Duodenal mucosa (tissue), 2 donors: ENCODE measurements at regions not wholly inside any gene's neighbourhood (a gene's known extent, or its start where the extent isn't known, plus 50 kb on each side); places are given as distances from the start of the nearest gene placed in this dataset.

Experiments
- H3K27ac ChIP-seq: one replicate; pipeline ENCODE4 v1.7.0; 2013; ENCODE audit warnings: low read depth, low read length
- H3K27me3 ChIP-seq, 2 donors: one replicate each; pipeline ENCODE4 v1.7.0; 2013; ENCODE audit warnings: low read length in 2 of 2, control low read depth in 1 of 2; ENCODE audit not compliant: insufficient read depth in 2 of 2, control insufficient read depth in 1 of 2
- H3K36me3 ChIP-seq, 2 donors: one replicate each; pipeline ENCODE4 v1.7.0; 2013; ENCODE audit warnings: low read length in 2 of 2, control low read depth in 1 of 2; ENCODE audit not compliant: insufficient read depth in 2 of 2, control insufficient read depth in 1 of 2
- H3K4me1 ChIP-seq, 2 donors: one replicate each; pipeline ENCODE4 v1.7.0; 2013; ENCODE audit warnings: low read length in 2 of 2, control low read depth in 1 of 2; ENCODE audit not compliant: insufficient read depth in 2 of 2, control insufficient read depth in 1 of 2
- H3K4me3 ChIP-seq, 2 donors: one replicate each; pipeline ENCODE4 v1.7.0; 2013; ENCODE audit warnings: low read length in 2 of 2, low read depth in 1 of 2
- H3K9ac ChIP-seq, 2 donors: one replicate each; pipeline ENCODE4 v1.7.0; 2013; ENCODE audit warnings: low read length in 2 of 2, low read depth in 1 of 2
- H3K9me3 ChIP-seq, 2 donors: one replicate each; pipeline ENCODE4 v1.7.0; 2013; ENCODE audit warnings: low read length in 2 of 2, control low read depth in 1 of 2; ENCODE audit not compliant: control insufficient read depth in 1 of 2

- H3K9me3 ChIP-seq: no peaks in the 10 kb centered on the region
- H3K27ac ChIP-seq: no peak overlapping the region
- peak overlapping the region; percentile 18 to 46 for H3K9ac ChIP-seq
- H3K27me3 ChIP-seq: no peaks in the 10 kb centered on the region
- peaks cover 11 to 14% of the 10 kb centered on the region in 2 donors for H3K4me1 ChIP-seq
- H3K36me3 ChIP-seq: no peaks in the 10 kb centered on the region
- H3K4me3 ChIP-seq: peak overlapping the region; percentile 54 to 63
Observed at GRCh38 chrX:40167850-40168479, 70.2 kb upstream of the BCOR start.

- peak overlapping the region; percentile 18 to 46 for H3K9ac ChIP-seq
- H3K9me3 ChIP-seq: no peaks in the 10 kb centered on the region
- H3K4me1 ChIP-seq: peaks cover 7 to 12% of the 10 kb centered on the region in 2 donors
- no peaks in the 10 kb centered on the region for H3K27me3 ChIP-seq
- H3K4me3 ChIP-seq: peak overlapping the region; percentile 54 to 63
- H3K27ac ChIP-seq: no peak overlapping the region
- H3K36me3 ChIP-seq: no peaks in the 10 kb centered on the region
Observed at GRCh38 chrX:40167233-40167849, 69.6 kb upstream of the BCOR start.

DNA sequence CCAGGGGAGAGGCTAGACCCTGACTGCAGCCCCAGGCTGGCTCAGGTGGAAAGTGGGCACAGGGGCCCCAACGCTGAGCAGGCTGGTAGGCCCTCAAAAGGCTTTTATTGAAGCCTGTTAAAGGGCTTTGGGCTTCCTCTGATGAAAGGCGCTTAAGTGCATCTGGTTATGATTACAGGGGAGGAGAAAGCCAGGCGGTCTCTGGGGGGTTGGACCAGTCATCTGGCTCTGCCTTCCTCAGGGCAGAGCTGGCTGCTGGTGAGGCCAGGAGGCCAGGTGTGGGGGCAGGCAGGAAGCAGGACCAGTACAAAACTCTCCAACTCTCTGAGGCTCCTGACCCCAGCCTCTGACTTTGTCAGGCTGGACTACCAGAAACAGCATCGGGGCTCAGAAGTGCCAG lies 68.8 kb upstream of the BCOR start:
- Histone ChIP-seq H3K27me3 (no peaks in the 10 kb centered on the region), H3K9ac (no peak overlapping the region), H3K36me3 (no peaks in the 10 kb centered on the region), H3K9me3 (no peaks in the 10 kb centered on the region), H3K27ac (no peak overlapping the region), H3K4me1 (peaks cover 7 to 12% of the 10 kb centered on the region in 2 donors), H3K4me3 (no peak overlapping the region)

- H3K27me3 ChIP-seq: no peaks in the 10 kb centered on the region
Observed at GRCh38 chrX:40165861-40166260, 68.1 kb upstream of the BCOR start.

GRCh38 chrX:40165206-40165605 lies 67.4 kb upstream of the BCOR start:
- Histone ChIP-seq H3K9ac (no peak overlapping the region), H3K27me3 (no peaks in the 10 kb centered on the region)

More at GRCh38 chrX:40165861-40166260, 68.1 kb upstream of the BCOR start:
- Histone ChIP-seq H3K4me1 (peaks cover 5 to 6% of the 10 kb centered on the region in 2 donors), H3K27ac (no peak overlapping the region), H3K4me3 (no peak overlapping the region), H3K9ac (no peak overlapping the region), H3K9me3 (no peaks in the 10 kb centered on the region), H3K36me3 (no peaks in the 10 kb centered on the region)

DNA sequence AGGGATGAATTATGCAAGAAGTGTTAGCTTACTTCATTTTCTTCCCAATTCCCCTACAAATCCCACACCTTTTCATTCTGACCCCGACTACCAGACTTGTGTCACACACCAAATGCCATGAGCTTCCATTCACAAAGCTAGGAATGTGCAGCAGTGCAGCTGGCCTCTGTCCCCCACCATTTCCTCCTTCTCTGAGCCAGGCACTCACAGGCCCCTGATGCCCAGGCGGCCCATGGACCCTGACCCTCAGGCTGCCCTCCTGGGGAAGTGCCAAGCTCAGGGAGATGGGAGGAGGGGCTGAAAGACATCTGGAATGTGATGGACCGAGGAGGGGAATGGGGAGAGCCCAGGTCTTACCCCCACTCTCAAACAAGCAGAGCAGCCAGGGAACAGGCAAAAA lies 67.0 kb upstream of the BCOR start:
- no peaks in the 10 kb centered on the region for H3K36me3 ChIP-seq
- no peak overlapping the region for H3K4me3 ChIP-seq
- H3K4me1 ChIP-seq: peaks cover 4 to 5% of the 10 kb centered on the region in 2 donors
- no peaks in the 10 kb centered on the region for H3K9me3 ChIP-seq
- no peak overlapping the region for H3K9ac ChIP-seq
- no peak overlapping the region for H3K27ac ChIP-seq
- no peaks in the 10 kb centered on the region for H3K27me3 ChIP-seq

More at GRCh38 chrX:40165206-40165605, 67.4 kb upstream of the BCOR start:
- Histone ChIP-seq H3K4me1 (peaks cover 4 to 5% of the 10 kb centered on the region in 2 donors), H3K27ac (no peak overlapping the region), H3K9me3 (no peaks in the 10 kb centered on the region), H3K4me3 (no peak overlapping the region), H3K36me3 (no peaks in the 10 kb centered on the region)

DNA sequence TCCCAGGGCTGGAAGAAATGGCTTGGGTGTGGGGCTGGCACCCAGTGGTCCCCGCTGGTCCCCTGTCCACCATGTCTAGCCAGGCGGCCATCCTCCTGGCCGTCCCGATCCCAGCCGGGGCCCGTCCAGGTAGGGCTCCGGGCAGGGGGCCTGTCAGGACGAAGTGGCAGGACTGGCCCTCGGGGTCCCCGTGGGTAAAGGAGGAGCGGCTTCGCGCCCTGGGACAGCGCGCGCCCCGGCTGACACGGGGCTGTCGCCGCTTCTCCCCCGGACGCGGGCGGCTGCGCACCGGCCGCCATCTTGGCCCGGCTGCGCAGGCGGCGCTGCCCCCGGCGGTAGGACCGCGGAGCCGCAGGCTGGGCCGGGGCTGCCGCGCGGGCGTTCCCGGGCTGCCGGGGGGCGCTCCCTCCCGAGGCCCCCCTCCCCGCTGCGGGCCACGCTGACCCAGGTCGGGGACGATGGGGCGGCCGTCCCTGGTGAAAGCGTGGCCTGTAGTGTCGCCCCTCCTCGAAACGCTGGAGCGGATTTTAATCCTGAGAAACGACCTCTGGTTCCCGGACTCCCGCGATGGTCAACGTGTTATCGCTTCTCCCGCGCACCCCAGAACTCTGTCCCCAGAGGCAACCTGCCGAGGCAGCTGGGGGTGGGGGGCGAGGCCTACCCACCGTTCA lies 60.4 kb upstream of the BCOR start:
- Histone ChIP-seq H3K27me3 (no peaks in the 10 kb centered on the region), H3K36me3 (no peaks in the 10 kb centered on the region), H3K27ac (peak overlapping the region; percentile 10), H3K4me1 (peaks cover 4 to 6% of the 10 kb centered on the region in 2 donors), H3K9me3 (no peaks in the 10 kb centered on the region), H3K9ac (peak overlapping the region; percentile 47 to 52), H3K4me3 (peak overlapping the region; percentile 50 to 54)

- Histone ChIP-seq H3K36me3 (no peaks in the 10 kb centered on the region), H3K4me1 (peaks cover 4 to 6% of the 10 kb centered on the region in 2 donors), H3K4me3 (peak overlapping the region; percentile 50 to 51), H3K9ac (no peak overlapping the region), H3K27me3 (no peaks in the 10 kb centered on the region), H3K27ac (no peak overlapping the region), H3K9me3 (no peaks in the 10 kb centered on the region)
Observed at GRCh38 chrX:40157228-40158035, 59.7 kb upstream of the BCOR start.

GRCh38 chrX:40156470-40157227 lies 58.9 kb upstream of the BCOR start:
- Histone ChIP-seq H3K27ac (no peak overlapping the region), H3K36me3 (no peaks in the 10 kb centered on the region), H3K9me3 (no peaks in the 10 kb centered on the region), H3K4me3 (no peak overlapping the region), H3K4me1 (peaks cover 4 to 6% of the 10 kb centered on the region in 2 donors), H3K9ac (no peak overlapping the region), H3K27me3 (no peaks in the 10 kb centered on the region)
